Activated CD4-positive, alpha-beta memory T cell treated with anti-CD3 and anti-CD28 coated beads, Interleukin-2, amount 10 ng/mL, durations not matched to agents 7 days and 5 days (primary cell): ENCODE measurements at regions not wholly inside any gene's neighbourhood (a gene's known extent, or its start where the extent isn't known, plus 50 kb on each side); places are given as distances from the start of the nearest gene placed in this dataset.
"Not testable (repeated sequence)": the region's sequence is repeated elsewhere in the genome, so short reads cannot be mapped to it uniquely, and the experiment has no call there.

Experiments
- CTCF ChIA-PET: fragments of 350-600 bp; sonication (Branson Sonifier 250); formaldehyde crosslinking; loops from one replicate; lab custom pipeline; 2021; ENCODE audit warnings: antibody characterized with exemption, inconsistent platforms; lab: Charles Lee
- POLR2A ChIA-PET: fragments of 350-600 bp; sonication (Branson Sonifier 250); formaldehyde crosslinking; loops from one replicate; lab custom pipeline; 2021; ENCODE audit warnings: antibody characterized with exemption; lab: Charles Lee
- DNase-seq: peaks from one replicate; pipeline ENCODE4 v3.0.0-alpha.2; 2020
- H3K27ac Mint-ChIP-seq: one replicate; pipeline ENCODE4 v1.8.0; 2021; ENCODE audit warnings: mild to moderate bottlenecking, mixed read lengths
- H3K27me3 Mint-ChIP-seq: one replicate; pipeline ENCODE4 v1.8.0; 2021; ENCODE audit warnings: mixed read lengths
- H3K36me3 Mint-ChIP-seq: one replicate; pipeline ENCODE4 v1.8.0; 2021; ENCODE audit warnings: low read depth, mixed read lengths
- H3K4me1 Mint-ChIP-seq: one replicate; pipeline ENCODE4 v1.8.0; 2021; ENCODE audit warnings: mixed read lengths
- H3K4me3 Mint-ChIP-seq: one replicate; pipeline ENCODE4 v1.8.0; 2021; ENCODE audit warnings: mild to moderate bottlenecking, mixed read lengths
- H3K9me3 Mint-ChIP-seq: one replicate; pipeline ENCODE4 v1.8.0; 2021; ENCODE audit warnings: mixed read lengths

DNA sequence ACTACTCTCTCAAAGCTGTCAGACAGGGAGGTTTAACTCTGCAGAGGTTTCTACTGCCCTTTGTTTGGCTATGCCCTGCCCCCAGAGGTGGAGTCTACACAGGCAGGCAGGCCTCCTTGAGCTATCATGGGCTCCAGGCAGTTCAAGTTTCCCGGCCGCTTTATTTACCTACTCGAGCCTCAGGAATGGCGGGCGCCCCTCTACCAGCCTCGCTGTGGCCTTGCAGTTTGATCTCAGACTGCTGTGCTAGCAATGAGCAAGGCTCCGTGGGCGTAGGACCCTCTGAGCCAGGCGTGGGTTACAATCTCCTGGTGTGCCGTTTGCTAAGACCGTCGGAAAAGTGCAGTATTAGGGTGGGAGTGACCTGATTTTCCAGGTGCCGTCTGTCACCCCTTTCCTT, 124.3 kb downstream of the PTCHD1 start:
- not testable (repeated sequence) for H3K4me1 Mint-ChIP-seq

DNA sequence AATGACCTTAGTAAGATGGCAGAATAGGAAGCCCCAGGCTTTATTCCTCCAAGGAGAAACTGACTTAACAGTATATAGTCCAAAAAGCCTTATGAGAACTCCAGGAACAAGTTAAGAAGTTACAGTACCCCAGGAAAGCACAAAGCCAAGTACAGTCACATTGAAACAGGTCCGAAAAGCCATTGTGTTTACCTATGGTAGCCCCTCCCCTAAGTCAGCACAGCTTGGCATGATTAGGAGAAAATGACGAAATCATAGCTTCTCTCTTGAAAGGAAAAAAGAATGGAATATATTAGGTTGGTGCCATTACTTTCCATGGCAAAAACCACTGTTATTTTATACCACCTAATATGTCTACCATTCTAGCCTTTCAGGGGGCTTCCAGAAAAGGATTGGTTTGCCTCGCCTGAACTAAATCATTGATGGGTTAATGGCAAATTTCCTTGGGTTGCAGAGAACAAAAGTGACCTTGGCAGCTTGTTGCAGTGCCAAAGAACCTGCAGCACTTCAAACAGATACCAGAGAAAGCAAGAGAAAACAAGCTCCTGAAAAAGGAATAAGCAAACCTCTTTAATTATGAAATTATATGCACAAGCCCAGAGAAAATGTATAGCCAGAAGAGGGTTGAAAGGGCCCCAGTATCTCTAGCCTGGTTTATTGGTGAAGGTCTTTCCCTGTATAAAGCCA, 130.6 kb downstream of the PTCHD1 start:
- H3K36me3 Mint-ChIP-seq = no peaks in the 10 kb centered on the region
- H3K27me3 Mint-ChIP-seq = no peaks in the 10 kb centered on the region
- no peak overlapping the region for H3K4me3 Mint-ChIP-seq
- H3K9me3 Mint-ChIP-seq = no peaks in the 10 kb centered on the region
- H3K27ac Mint-ChIP-seq = no peak overlapping the region
- no peak for DNase-seq
- no peaks in the 10 kb centered on the region for H3K4me1 Mint-ChIP-seq
- ChIA-PET CTCF (no interaction called here), POLR2A (no interaction called here)

More for the DNA sequence above, 124.3 kb downstream of the PTCHD1 start:
- H3K27me3 Mint-ChIP-seq, H3K4me3 Mint-ChIP-seq, POLR2A ChIA-PET, CTCF ChIA-PET, H3K36me3 Mint-ChIP-seq, DNase-seq, H3K9me3 Mint-ChIP-seq, H3K27ac Mint-ChIP-seq: not testable (repeated sequence)

- H3K9me3 Mint-ChIP-seq = no peaks in the 10 kb centered on the region
- DNase-seq = no peak
- no peak overlapping the region for H3K27ac Mint-ChIP-seq
- H3K36me3 Mint-ChIP-seq = no peaks in the 10 kb centered on the region
- H3K4me1 Mint-ChIP-seq = no peaks in the 10 kb centered on the region
- H3K4me3 Mint-ChIP-seq = no peak overlapping the region
- H3K27me3 Mint-ChIP-seq = no peaks in the 10 kb centered on the region
- ChIA-PET CTCF (no interaction called here), POLR2A (no interaction called here)
Observed at GRCh38 chrX:23465985-23466384, 131.3 kb downstream of the PTCHD1 start.

DNA sequence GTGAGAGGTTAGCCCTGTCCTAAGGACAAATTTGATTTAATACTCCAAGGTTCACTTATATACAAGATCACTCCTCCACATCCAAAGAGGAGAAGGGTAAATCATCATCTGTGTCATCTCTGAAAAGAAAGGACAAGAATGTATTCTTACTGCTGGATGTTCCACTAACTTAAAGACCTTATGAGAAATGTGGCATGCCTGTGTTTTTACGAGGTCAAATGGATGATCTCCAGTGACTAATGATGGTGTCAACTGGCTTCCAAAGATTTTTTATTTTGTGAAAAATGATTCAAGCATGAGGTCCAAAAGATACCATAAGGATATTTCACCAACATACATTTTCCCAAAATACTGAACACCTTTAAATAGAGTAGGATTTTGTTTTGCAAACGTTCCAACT, 143.4 kb downstream of the PTCHD1 start:
- DNase-seq = no peak
- H3K27ac Mint-ChIP-seq = no peak overlapping the region
- no peaks in the 10 kb centered on the region for H3K36me3 Mint-ChIP-seq
- CTCF ChIA-PET = no interaction called here
- POLR2A ChIA-PET = no interaction called here
- H3K9me3 Mint-ChIP-seq = no peaks in the 10 kb centered on the region
- H3K4me1 Mint-ChIP-seq = no peaks in the 10 kb centered on the region
- H3K27me3 Mint-ChIP-seq = no peaks in the 10 kb centered on the region
- H3K4me3 Mint-ChIP-seq = no peak overlapping the region

- ChIA-PET CTCF (no interaction called here), POLR2A (no interaction called here)
- Mint-ChIP-seq H3K27me3 (no peaks in the 10 kb centered on the region), H3K4me1 (no peaks in the 10 kb centered on the region), H3K4me3 (no peak overlapping the region), H3K9me3 (no peaks in the 10 kb centered on the region), H3K27ac (no peak overlapping the region), H3K36me3 (no peaks in the 10 kb centered on the region)
- DNase-seq = no peak
Observed at GRCh38 chrX:23478561-23478960, 143.9 kb downstream of the PTCHD1 start.

DNA sequence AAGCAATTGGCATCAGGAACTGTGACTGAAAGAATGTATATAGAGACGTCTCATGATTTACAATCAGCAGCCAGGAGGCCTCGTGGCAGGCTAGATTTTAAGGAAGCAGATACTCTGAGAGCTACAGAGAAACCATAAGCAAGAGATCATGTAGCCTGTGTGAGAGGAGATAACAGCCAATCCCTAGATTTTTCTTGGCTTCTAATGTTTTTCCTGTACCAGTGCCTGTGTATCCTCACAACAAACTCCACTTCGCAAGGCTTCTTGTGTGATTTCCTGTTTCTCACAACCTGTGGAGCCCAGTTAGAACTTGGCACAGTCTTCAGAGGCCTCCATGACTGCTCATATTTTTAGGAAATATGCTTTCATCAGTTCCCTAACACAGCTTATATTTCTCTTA, 147.9 kb downstream of the PTCHD1 start:
- CTCF ChIA-PET = no interaction called here
- H3K4me3 Mint-ChIP-seq = no peak overlapping the region
- H3K9me3 Mint-ChIP-seq = no peaks in the 10 kb centered on the region
- H3K27me3 Mint-ChIP-seq = no peaks in the 10 kb centered on the region
- H3K36me3 Mint-ChIP-seq = no peaks in the 10 kb centered on the region
- H3K4me1 Mint-ChIP-seq = no peaks in the 10 kb centered on the region
- no peak for DNase-seq
- POLR2A ChIA-PET = no interaction called here
- H3K27ac Mint-ChIP-seq = no peak overlapping the region

DNA sequence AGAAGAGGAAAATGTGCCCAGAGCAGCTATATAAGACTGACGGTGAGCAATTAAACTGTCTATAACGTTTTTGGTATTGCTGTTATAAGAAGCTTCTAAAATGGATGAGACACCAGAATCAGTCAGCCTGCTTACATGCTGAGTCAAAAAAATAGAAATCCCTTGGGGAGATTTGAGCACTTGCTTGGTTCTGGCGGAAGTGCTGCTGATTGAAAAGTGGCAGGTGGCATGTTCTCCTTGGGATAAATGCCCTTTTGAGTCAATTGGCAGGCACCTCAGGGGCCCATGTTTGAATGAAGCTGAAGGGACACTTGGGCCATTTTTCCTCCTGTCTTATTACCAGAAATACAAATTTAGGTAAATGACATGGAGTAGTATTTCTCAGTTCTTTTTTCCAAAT, 148.7 kb downstream of the PTCHD1 start:
- Mint-ChIP-seq H3K27me3 (no peaks in the 10 kb centered on the region), H3K4me1 (no peaks in the 10 kb centered on the region), H3K9me3 (no peaks in the 10 kb centered on the region), H3K27ac (no peak overlapping the region), H3K4me3 (no peak overlapping the region), H3K36me3 (no peaks in the 10 kb centered on the region)
- POLR2A ChIA-PET = no interaction called here
- no peak for DNase-seq
- CTCF ChIA-PET = no interaction called here

- ChIA-PET CTCF (no interaction called here), POLR2A (no interaction called here)
- no peak overlapping the region for H3K27ac Mint-ChIP-seq
- H3K4me1 Mint-ChIP-seq = peaks cover 13% of the 10 kb centered on the region
- H3K9me3 Mint-ChIP-seq = no peaks in the 10 kb centered on the region
- H3K27me3 Mint-ChIP-seq = no peaks in the 10 kb centered on the region
- no peak overlapping the region for H3K4me3 Mint-ChIP-seq
- peak; percentile 16 for DNase-seq
- H3K36me3 Mint-ChIP-seq = no peaks in the 10 kb centered on the region
Observed at GRCh38 chrX:23493941-23494374, 159.3 kb downstream of the PTCHD1 start.

DNA sequence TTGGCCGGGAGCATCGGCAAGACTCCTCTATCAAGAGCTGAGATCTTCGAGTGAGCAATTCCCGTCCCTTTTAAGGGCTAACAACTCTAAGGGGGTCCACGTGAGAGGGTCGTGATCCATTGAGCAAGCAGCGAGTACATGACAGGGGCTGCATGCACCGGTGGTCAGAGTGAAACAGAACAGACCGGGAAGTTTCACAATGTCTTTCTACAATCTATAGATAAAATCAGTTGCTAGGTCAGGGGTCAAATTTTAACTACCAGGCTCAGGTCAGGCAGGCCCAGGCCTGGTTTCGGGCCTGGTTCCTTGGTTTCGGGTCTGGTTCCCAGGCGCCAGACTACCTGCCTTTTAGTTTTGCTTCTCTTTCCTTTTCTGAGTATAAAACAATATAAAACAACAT, 160.1 kb downstream of the PTCHD1 start:
- Mint-ChIP-seq H3K9me3 (no peaks in the 10 kb centered on the region), H3K4me1 (peaks cover 13% of the 10 kb centered on the region), H3K36me3 (no peaks in the 10 kb centered on the region), H3K4me3 (no peak overlapping the region), H3K27me3 (no peaks in the 10 kb centered on the region), H3K27ac (no peak overlapping the region)
- ChIA-PET POLR2A (no interaction called here), CTCF (no interaction called here)
- DNase-seq = no peak

- H3K27me3 Mint-ChIP-seq = no peaks in the 10 kb centered on the region
- no peak overlapping the region for H3K27ac Mint-ChIP-seq
- ChIA-PET CTCF (no interaction called here), POLR2A (no interaction called here)
- no peaks in the 10 kb centered on the region for H3K9me3 Mint-ChIP-seq
- H3K4me1 Mint-ChIP-seq = peaks cover 13% of the 10 kb centered on the region
- no peaks in the 10 kb centered on the region for H3K36me3 Mint-ChIP-seq
- no peak for DNase-seq
- no peak overlapping the region for H3K4me3 Mint-ChIP-seq
Observed at GRCh38 chrX:23497919-23498318, 163.3 kb downstream of the PTCHD1 start.

GRCh38 chrX:23501974-23502373, 165.3 kb upstream of the PRDX4 start:
- ChIA-PET CTCF (no interaction called here), POLR2A (no interaction called here)
- H3K4me1 Mint-ChIP-seq = no peaks in the 10 kb centered on the region
- H3K9me3 Mint-ChIP-seq = no peaks in the 10 kb centered on the region
- H3K27ac Mint-ChIP-seq = no peak overlapping the region
- H3K27me3 Mint-ChIP-seq = no peaks in the 10 kb centered on the region
- no peaks in the 10 kb centered on the region for H3K36me3 Mint-ChIP-seq
- no peak for DNase-seq
- no peak overlapping the region for H3K4me3 Mint-ChIP-seq

DNA sequence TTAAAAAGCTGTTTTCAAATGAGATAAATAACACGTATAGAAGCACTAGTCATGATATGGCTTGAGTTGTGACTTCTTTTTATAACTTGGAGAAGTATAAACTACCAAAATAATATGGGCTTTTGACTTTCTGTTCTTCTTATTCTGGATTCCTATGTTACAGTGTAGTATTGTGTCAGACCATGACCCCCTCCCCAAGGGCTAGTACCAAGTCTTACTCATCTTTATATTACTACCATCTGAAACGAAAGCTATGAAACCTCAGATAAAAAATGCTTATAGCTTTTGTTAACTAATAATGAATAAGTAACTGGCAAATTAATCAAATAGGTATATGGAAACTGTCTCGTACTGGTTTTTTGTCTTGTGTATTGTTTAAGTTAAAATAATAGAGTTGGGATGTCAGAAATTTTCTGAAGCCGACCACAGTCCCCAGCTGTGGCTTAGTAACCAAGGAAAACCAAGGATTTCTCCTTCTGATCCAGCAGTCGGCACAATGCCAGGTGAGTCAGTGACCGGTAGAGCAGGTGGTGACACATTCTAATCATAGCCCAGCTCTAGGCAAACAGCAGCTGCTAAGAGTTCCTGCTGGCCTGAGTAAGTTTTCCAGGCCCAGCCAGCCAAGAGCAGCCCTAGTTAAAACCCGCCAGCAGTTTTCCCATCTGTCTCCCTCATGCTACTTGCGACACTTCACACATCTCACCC, 163.3 kb upstream of the PRDX4 start:
- no peak overlapping the region for H3K27ac Mint-ChIP-seq
- DNase-seq = no peak
- H3K9me3 Mint-ChIP-seq = no peaks in the 10 kb centered on the region
- no peaks in the 10 kb centered on the region for H3K4me1 Mint-ChIP-seq
- POLR2A ChIA-PET = no interaction called here
- CTCF ChIA-PET = no interaction called here
- no peaks in the 10 kb centered on the region for H3K27me3 Mint-ChIP-seq
- no peak overlapping the region for H3K4me3 Mint-ChIP-seq
- no peaks in the 10 kb centered on the region for H3K36me3 Mint-ChIP-seq

DNA sequence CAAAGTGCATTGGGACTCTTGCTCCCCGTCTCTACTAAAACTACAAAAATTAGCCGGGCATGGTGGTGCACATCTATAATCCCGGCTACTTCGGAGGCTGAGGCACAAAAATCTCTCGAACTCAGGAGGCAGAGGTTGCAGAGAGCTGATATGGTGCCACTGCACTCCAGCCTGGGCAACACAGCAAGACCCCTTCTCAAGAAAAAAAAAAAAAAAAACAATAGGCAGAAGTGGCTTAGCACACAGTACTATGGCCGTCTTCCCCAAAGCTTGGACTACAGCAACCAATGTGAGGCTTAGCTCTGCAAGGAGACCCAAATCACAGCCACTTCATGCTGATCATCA, 162.8 kb upstream of the PRDX4 start:
- DNase-seq = no peak
- H3K36me3 Mint-ChIP-seq = no peaks in the 10 kb centered on the region
- ChIA-PET CTCF (no interaction called here), POLR2A (no interaction called here)
- H3K27ac Mint-ChIP-seq = no peak overlapping the region
- no peaks in the 10 kb centered on the region for H3K9me3 Mint-ChIP-seq
- H3K27me3 Mint-ChIP-seq = no peaks in the 10 kb centered on the region
- no peak overlapping the region for H3K4me3 Mint-ChIP-seq
- H3K4me1 Mint-ChIP-seq = no peaks in the 10 kb centered on the region

DNA sequence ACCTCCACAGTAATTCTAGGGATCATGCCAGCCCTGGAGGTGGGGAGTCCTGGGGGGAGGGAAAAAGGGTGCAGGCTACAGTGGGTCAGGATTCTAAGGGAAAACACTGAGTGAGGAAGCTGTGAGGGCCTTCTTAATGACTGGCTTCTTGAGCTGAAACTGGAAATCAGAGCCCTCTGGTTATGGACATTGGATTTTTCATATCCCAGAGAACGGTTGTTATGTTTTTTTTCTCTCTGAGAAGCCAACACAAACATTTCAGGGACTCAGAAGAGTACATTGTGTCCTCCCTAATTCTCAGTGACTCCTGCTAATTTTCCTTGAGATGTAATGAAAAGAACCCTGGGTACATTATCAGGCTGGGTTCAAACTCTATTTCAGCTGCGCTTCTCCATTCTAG, 162.4 kb upstream of the PRDX4 start:
- ChIA-PET CTCF (no interaction called here), POLR2A (no interaction called here)
- Mint-ChIP-seq H3K4me1 (no peaks in the 10 kb centered on the region), H3K9me3 (no peaks in the 10 kb centered on the region), H3K27me3 (no peaks in the 10 kb centered on the region), H3K36me3 (no peaks in the 10 kb centered on the region), H3K4me3 (no peak overlapping the region), H3K27ac (no peak overlapping the region)
- no peak for DNase-seq
